ENCODE measurements at regions not wholly inside any gene's neighbourhood (a gene's known extent, or its start where the extent isn't known, plus 50 kb on each side); places are given as distances from the start of the nearest gene placed in this dataset.

GRCh38 chr14:62532181-62532580 lies 513.1 kb downstream of the KCNH5 start:
- Histone ChIP-seq H4K20me1 (ENCODE audit: control insufficient read depth, extremely low read depth, insufficient read depth, low read length) (no peaks in the 10 kb centered on the region), H2AFZ (ENCODE audit: low read length) (no peak overlapping the region), H3K27ac (ENCODE audit: insufficient read depth, low read length) (no peak overlapping the region), H3K4me2 (ENCODE audit: extremely low read depth, insufficient read depth, low read length) (no peak overlapping the region), H3K9me3 (ENCODE audit: control insufficient read depth, insufficient read depth, low read depth, low read length) (no peaks in the 10 kb centered on the region), H3K79me2 (ENCODE audit: control insufficient read depth, insufficient read depth, low read length) (no peaks in the 10 kb centered on the region), H3K4me3 (replicated peaks in 1 of 4; ENCODE audit: control extremely low read depth in 1 of 4, insufficient read depth in 1 of 4, low read depth in 3 of 4, low read length in 4 of 4) (no peak overlapping the region), H3K9ac (ENCODE audit: insufficient read depth, low read length) (no peak overlapping the region), H3K36me3 (ENCODE audit: control insufficient read depth, insufficient read depth, low read length) (no peaks in the 10 kb centered on the region), H3K27me3 (ENCODE audit: control insufficient read depth, insufficient read depth, low read length) (no peaks in the 10 kb centered on the region), H3K4me1 (ENCODE audit: control insufficient read depth, extremely low read depth, insufficient read depth, low read length) (no peaks in the 10 kb centered on the region)
- peak in 1 of 2 donors; percentile 23 for DNase-seq (ENCODE audit: low read depth in 2 of 2)
- TF ChIP-seq CTCF (conservative IDR thresholded peaks at IDR 0.05 in 1 of 2, IDR thresholded peaks at IDR 0.05 in 1 of 2; ENCODE audit: low read depth in 1 of 2, low read length in 2 of 2) (no peak), EZH2 (IDR thresholded peaks at IDR 0.05; ENCODE audit: low read length, missing control alignments) (no peak)

DNA sequence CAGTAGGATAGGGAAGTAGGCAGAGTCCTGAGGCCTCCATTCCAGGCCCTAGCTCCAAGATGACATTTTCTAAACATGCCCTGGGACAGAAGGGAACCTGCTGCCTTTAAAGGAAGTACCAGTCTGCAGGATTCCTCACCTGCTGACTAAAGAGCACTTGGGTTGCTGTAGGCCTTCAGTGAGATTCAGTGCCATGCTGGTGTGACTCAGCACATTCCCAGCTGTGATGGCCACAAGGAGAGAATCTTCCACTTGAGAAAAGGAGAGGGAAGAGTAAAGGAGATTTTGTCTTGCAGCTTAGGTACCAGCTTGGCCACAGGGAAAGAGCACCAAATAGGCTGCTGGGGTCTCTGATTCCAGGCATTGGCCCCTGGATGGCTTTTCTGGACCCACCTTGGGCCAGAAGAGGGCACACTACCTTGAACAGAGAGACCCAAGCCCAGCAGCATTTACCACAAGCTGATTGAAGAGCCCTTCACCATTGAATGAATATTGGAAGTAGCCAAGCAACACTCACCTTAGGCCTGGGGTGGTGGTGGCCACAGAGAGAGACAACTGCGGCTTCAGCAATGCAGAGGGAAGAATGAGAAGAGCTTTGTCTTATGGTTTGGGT lies 498.3 kb downstream of the KCNH5 start:
- H3K4me1 ChIP-seq (ENCODE audit: control insufficient read depth, extremely low read depth, insufficient read depth, low read length): no peaks in the 10 kb centered on the region
- DNase-seq (ENCODE audit: low read depth in 2 of 2): peak in 1 of 2 donors; percentile 4
- no peaks in the 10 kb centered on the region for H4K20me1 ChIP-seq (ENCODE audit: control insufficient read depth, extremely low read depth, insufficient read depth, low read length)
- H3K36me3 ChIP-seq (ENCODE audit: control insufficient read depth, insufficient read depth, low read length): no peaks in the 10 kb centered on the region
- no peak overlapping the region for H3K4me2 ChIP-seq (ENCODE audit: extremely low read depth, insufficient read depth, low read length)
- H3K27me3 ChIP-seq (ENCODE audit: control insufficient read depth, insufficient read depth, low read length): no peaks in the 10 kb centered on the region
- no peak overlapping the region for H3K4me3 ChIP-seq (replicated peaks in 1 of 4; ENCODE audit: control extremely low read depth in 1 of 4, insufficient read depth in 1 of 4, low read depth in 3 of 4, low read length in 4 of 4)
- no peaks in the 10 kb centered on the region for H3K9me3 ChIP-seq (ENCODE audit: control insufficient read depth, insufficient read depth, low read depth, low read length)
- no peak for TF ChIP-seq CTCF (conservative IDR thresholded peaks at IDR 0.05 in 1 of 2, IDR thresholded peaks at IDR 0.05 in 1 of 2; ENCODE audit: low read depth in 1 of 2, low read length in 2 of 2)
- TF ChIP-seq EZH2 (IDR thresholded peaks at IDR 0.05; ENCODE audit: low read length, missing control alignments): no peak
- no peak overlapping the region for H2AFZ ChIP-seq (ENCODE audit: low read length)
- H3K27ac ChIP-seq (ENCODE audit: insufficient read depth, low read length): no peak overlapping the region
- H3K9ac ChIP-seq (ENCODE audit: insufficient read depth, low read length): no peak overlapping the region
- no peaks in the 10 kb centered on the region for H3K79me2 ChIP-seq (ENCODE audit: control insufficient read depth, insufficient read depth, low read length)

- Histone ChIP-seq H3K79me2 (ENCODE audit: control insufficient read depth, insufficient read depth, low read length) (no peaks in the 10 kb centered on the region), H3K4me3 (replicated peaks in 1 of 4; ENCODE audit: control extremely low read depth in 1 of 4, insufficient read depth in 1 of 4, low read depth in 3 of 4, low read length in 4 of 4) (no peak overlapping the region), H3K9ac (ENCODE audit: insufficient read depth, low read length) (no peak overlapping the region), H2AFZ (ENCODE audit: low read length) (no peak overlapping the region), H3K27me3 (ENCODE audit: control insufficient read depth, insufficient read depth, low read length) (no peaks in the 10 kb centered on the region), H4K20me1 (ENCODE audit: control insufficient read depth, extremely low read depth, insufficient read depth, low read length) (no peaks in the 10 kb centered on the region), H3K4me1 (ENCODE audit: control insufficient read depth, extremely low read depth, insufficient read depth, low read length) (no peaks in the 10 kb centered on the region), H3K9me3 (ENCODE audit: control insufficient read depth, insufficient read depth, low read depth, low read length) (no peaks in the 10 kb centered on the region), H3K4me2 (ENCODE audit: extremely low read depth, insufficient read depth, low read length) (no peak overlapping the region), H3K36me3 (ENCODE audit: control insufficient read depth, insufficient read depth, low read length) (no peaks in the 10 kb centered on the region), H3K27ac (ENCODE audit: insufficient read depth, low read length) (no peak overlapping the region)
- no peak for TF ChIP-seq EZH2 (IDR thresholded peaks at IDR 0.05; ENCODE audit: low read length, missing control alignments)
- no peak for TF ChIP-seq CTCF (conservative IDR thresholded peaks at IDR 0.05 in 1 of 2, IDR thresholded peaks at IDR 0.05 in 1 of 2; ENCODE audit: low read depth in 1 of 2, low read length in 2 of 2)
- no peak for DNase-seq (ENCODE audit: low read depth in 2 of 2)
These were observed 487.8 kb downstream of the KCNH5 start for GRCh38 chr14:62557416-62557815.

Data from fibroblast of lung (primary cell).